Stimulated activated CD4-positive, alpha-beta T cell treated with anti-CD3 and anti-CD28 coated beads, TNF-alpha, amount 100 ng/mL, for 48 hours (primary cell): ENCODE measurements at regions not wholly inside any gene's neighbourhood (a gene's known extent, or its start where the extent isn't known, plus 50 kb on each side); places are given as distances from the start of the nearest gene placed in this dataset.
"Not testable (repeated sequence)": the region's sequence is repeated elsewhere in the genome, so short reads cannot be mapped to it uniquely, and the experiment has no call there.

ENCODE experiments used
- DNase-seq, 3 donors: peaks; one replicate each; pipeline ENCODE4 v3.0.0-alpha.2; 2020; ENCODE audit warnings: low read depth in 3 of 3

GRCh38 chr5:92179651-92180050 is 796.5 kb upstream of the ARRDC3 start:
- no peak for DNase-seq

- DNase-seq, result no peak
Observed at GRCh38 chr5:92177926-92178487, 794.9 kb upstream of the ARRDC3 start.

- DNase-seq, result no peak
Observed at GRCh38 chr5:92163906-92164305, 780.8 kb upstream of the ARRDC3 start.

DNA sequence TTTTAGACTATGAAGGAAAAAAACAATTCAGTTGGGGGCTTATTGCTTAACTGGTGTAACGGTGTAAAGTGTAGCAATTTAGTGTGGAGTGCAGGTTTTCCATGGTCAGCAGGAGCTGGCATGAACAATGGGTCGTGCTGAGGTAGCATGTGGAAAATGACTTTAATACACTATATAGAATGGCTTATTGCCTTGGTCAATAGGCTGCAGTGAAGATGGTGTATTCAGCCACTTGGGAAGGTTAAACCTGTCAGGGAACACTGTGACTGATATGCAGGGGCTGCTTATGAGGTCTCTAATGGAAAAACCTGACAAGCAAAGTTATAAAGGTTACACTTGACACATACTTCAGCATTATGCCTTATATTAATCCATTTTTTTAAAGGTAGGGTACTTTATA is 764.7 kb upstream of the ARRDC3 start:
- DNase-seq, result no peak

GRCh38 chr5:92147266-92147665 is 764.1 kb upstream of the ARRDC3 start:
- no peak for DNase-seq

- no peak for DNase-seq
Observed at GRCh38 chr5:92145852-92146251, 762.7 kb upstream of the ARRDC3 start.

DNA sequence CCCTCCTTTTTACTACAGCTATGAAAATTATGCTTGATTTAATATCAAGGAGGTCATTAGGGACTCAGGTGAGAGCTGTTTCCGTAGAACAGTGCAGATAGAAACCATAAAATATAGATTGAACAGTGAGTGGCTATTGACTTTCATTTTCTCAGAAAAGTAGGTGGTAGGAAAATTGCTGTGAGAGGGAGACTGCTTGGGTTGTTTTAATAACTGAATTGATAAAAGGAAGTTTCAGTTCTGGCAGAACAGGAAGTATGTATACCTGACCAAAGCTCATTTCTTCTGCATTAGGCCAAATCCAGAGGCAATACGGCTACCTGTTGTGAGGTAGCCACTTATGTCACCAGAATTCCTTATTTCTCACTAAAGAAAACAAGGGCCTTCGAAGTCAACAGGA is 761.7 kb upstream of the ARRDC3 start:
- no peak for DNase-seq

DNA sequence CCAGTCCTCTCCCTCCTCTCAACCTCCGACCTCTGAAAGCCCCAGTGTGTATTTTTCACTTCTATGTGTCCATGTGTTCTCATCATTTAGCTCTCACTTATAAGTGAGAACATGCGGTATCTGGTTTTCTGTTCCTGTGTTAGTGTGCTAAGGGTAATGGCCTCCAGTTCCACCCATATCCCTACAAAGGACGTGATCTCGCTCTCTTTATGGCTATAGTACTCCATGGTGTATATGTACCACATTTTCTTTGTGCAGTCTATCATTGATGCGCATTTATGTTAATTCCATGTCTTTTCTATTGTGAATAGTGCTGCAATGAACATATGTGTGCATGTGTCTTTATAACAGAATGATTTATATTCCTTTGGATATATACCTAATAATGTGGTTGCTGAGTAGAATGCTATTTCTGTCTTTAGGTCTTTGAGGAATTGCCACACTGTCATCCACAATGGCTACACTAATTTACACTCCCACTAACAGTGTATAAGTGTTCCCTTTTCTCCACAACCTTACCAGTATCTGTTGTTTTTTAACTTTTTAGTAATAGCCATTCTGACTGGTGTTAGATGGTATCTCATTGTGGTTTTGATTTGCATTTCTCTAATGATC is 749.3 kb upstream of the ARRDC3 start:
- DNase-seq, result not testable (repeated sequence)

DNA sequence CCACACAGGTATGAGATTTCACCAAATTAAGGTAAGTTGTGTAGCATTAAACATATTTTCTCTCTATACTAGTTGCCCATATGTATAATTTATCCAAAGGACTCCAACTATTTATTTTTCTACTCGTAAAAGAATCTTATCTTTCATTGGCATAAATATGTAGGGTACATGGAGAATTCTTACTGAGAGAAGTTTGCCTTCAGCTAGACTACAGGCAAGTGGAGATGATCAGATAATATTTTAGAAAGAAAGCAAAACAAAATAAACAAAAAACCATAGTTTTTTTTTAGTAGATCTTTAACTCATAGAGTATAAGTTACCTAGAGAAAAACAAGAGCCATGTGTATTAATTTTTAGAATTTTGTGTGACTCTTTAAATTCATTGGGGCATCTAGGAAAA is 743.1 kb upstream of the ARRDC3 start:
- DNase-seq, result no peak

GRCh38 chr5:92119110-92119509 is 736.0 kb upstream of the ARRDC3 start:
- DNase-seq, result no peak

DNA sequence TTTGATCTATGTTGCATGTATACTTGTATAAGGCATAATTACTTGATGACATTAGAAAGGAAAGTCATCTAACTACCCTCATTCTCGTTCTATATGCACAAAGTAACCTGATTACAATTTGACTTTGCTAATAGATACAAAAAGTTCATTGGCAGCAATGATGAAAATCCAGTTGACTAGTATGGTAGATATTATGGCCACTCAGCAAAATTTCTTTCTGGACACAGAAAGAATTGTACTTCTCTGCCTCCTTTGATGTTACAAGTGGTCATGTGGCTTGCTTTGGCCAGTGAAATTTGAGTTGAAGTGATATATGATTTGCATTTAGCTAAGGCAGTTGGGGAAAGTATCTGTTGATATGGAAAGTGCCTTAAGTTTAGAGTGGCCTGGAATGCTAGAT is 723.7 kb upstream of the ARRDC3 start:
- DNase-seq, result no peak

DNA sequence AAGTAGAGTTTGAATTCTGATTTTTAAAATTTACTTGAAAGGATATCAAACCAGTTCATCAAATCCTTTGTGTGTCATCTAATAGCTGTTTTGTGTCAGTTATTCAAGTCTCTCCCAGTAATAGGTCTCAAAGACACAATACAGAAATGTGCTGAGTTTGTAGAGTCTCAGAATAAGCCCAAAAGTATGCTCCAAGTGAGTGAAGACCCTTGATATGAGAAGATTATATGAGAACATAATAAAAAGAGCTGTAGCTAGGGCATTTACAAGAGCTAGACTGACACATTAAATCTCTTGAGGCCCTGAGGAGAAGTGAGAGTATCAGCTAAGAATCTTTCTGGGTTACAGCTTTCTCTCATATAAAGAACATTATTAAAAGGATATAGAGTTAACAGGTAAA is 721.0 kb upstream of the ARRDC3 start:
- DNase-seq, result no peak

DNA sequence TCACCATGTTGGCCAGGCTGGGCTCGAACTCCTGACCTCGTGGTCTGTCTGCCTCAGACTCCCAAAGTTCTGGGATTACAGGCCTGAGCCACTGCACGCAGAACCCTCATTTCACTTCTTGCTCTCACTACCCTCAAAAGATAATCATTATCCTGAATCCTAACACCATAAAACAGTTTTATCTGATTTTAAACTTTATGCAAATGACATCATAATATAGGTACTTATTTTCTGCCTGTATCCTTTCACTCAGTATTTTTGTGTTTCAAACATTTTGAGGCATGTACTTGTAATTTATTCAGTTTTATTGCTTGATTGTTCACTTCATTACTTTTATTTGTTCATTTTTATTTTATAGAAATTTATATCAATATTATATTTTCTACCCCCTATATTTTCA is 719.2 kb upstream of the ARRDC3 start:
- no peak for DNase-seq

- no peak for DNase-seq
Observed at GRCh38 chr5:92092239-92092638, 709.1 kb upstream of the ARRDC3 start.

DNA sequence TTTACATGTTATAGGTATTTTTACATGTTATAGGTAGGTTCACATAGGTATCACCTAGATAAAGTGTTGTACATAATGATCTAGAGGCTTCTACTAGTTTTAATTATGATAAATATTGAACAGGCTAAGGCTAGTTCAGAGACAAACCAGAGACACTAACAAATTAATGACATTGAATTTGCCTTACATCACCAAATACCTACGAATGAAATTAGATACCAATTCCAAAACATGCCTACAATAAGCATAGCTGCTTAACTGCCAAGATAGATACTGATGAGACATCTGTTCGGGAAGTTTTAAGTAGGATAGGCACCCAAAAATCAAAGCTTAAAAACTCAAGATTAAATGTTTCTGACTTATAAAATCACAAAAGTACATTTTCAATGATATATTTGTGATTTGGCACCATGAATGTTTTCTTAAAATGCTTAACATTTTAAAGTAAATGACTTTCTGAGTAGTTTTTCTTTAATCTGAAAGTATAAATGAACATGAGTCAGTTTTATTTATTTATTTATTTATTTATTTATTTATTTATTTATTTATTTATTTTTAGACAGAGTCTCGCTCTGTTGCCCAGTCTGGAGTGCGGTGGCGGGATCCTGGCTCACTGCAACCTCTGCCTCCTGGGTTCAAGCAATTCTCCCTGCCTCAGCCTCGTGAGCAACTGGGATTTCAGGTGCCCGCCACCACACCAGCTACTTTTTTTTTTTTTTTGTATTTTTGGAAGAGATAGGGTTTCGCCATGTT is 703.1 kb upstream of the ARRDC3 start:
- DNase-seq, result no peak

DNA sequence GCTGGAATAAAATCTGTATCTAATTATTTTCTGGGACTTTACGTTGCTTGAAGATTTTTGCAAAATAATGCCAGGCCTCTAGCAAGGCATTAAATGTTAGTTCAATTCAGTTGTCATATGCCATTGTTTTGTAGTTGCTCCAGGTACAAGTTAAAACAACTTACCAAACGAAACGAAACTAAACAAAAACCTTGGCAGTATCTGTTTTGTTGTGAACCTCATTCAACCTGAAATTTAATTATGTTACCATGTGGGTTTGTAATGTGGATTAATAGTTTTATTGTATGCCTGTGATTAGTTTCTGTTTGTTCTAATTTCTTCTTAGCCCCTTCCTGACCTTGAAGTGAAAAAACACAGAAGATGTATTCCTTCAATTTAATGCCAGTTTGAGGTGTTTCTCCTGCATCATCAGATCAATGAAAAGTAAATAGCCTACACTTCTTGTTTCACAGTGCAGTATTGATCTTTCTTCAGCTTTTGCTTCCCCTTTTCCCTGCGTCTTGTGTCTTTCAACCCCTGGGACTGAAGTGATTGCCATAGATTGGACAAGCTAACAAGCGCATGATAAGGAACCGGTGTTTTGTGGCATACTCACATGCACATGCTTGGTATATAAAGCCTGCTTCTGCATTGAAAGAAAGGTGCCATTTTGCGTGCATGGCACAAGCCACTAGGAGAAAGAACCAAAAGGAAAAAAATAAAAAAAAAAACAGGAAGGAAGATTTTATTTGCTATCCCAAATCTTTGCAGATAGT is 699.0 kb upstream of the ARRDC3 start:
- no peak for DNase-seq

DNA sequence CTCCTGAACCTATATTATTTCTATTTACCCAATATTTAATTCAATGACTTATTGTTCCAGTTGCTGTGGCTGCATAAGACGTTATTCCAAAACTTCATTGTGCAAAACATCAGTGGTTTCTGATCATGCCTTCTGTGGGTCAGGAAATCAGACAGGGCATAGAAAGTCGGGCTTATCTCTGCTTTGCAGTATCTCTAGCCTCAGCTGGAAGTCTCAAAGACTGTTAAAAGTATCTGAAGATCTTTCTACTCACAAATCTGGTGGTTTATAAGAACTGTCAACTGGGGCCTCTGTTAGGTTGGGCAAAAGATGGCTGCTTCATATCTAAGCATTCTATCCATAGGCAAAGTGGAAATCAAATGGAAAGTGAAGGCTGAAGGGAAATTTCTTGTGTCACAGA is 687.7 kb upstream of the ARRDC3 start:
- DNase-seq, result no peak

GRCh38 chr5:92064993-92065392 is 681.9 kb upstream of the ARRDC3 start:
- DNase-seq, result no peak

DNA sequence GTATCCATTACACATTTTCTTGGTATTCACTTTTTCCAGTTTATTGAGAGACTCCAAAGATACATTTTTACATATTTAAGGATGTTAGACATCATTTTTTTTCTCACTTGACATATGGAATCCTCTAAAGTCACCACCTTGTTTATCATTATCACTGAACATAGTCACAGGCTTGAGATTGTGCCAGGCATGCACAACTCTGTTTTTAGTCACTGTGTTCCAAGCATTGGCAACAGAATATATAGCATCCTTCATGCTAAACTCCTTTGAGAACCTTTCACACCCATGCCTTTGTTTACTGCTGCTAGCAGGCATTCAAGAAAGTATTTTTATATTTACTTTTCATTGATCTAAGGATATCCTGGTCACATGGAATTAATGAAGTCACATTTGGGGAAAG is 668.6 kb upstream of the ARRDC3 start:
- DNase-seq, result no peak

- no peak for DNase-seq
Observed at GRCh38 chr5:92050970-92051369, 667.9 kb upstream of the ARRDC3 start.

- no peak for DNase-seq
Observed at GRCh38 chr5:92041911-92042660, 659.0 kb upstream of the ARRDC3 start.

- no peak for DNase-seq
Observed at GRCh38 chr5:92041206-92041605, 658.1 kb upstream of the ARRDC3 start.
